HG02798 (cell line): ENCODE measurements at regions not wholly inside any gene's neighbourhood (a gene's known extent, or its start where the extent isn't known, plus 50 kb on each side); places are given as distances from the start of the nearest gene placed in this dataset.

Experiments used
- ATAC-seq: cut with Tn5 transposase; IDR thresholded peaks from one replicate; pipeline ENCODE4 v1.9.1; 2021; ENCODE audit warnings: mild to moderate bottlenecking; ENCODE audit not compliant: unreplicated experiment, poor library complexity

DNA sequence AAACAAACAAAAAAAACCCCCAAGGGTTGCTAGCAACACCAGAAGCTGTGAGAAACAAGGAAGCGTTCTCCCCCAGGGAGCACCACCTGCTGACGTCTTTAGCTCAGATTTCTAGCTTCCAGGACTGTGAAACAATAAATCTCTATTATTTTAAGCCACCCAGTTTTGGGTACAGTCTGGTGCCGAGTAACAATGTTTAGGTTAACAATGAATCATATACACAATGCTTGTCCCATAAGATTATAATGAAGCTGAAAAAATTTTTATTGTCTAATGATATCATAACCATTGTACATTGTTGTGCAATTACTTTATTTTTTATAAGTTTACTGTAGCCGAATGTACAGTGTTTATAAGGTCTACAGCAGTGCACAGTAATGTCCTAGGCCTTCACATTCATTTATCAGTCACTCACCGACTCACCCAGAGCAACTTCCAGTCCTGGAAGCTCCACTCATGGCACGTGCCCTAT, 72.1 kb upstream of the CAB39 start:
- no peak for ATAC-seq

DNA sequence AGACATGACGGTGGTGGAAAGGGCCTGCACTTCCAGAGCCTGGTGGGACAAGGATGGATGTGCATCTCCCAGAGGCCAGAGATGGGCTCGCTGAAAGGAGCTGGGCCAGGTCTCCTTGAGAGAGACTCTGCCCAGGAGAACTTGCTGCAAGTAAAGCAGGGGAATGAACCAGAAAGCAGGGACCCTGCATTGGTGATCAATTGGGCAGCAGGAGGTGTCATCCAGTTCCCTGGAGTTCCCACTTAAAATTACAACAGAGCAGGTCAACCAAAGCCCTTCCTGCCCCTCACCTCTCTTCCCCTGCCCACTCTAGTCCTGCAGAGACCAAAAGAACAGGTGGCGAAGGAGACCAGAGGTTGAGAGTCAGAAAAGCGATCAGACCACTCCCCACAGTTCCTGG, 69.7 kb upstream of the CAB39 start:
- ATAC-seq, result no peak

DNA sequence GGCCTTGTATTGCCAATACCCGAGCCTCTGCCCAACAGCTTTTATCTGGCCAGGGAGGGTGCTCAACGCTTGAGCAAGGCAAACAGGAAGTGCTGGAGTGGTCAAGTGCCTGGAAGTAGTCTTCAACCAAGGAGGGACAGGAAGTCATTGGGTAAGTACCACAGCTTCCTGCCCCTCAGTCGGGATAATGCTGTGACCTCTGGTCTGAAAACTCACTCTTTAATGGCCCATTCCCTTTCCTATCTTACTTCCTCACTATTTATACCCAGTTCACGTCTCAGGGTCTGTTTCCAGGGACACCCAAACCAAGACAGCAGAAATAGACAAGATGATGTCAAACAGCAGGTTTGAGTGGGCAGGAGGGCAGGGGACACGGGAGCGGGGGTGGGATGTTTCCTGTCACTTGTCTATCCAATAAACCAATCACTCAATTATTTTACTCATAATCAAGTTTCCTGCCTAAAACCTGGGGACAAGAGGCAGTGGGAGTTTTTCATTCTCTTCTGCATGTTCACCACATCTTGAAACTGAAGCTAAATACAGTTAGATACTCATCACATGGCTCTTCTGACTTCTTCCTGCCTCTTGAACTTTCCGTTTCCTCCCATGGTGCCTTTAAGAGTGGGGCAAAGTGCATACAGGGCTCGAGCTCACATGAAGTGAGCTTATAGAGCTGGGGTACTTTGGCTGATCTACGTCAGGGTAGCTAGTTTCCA, 68.9 kb upstream of the CAB39 start:
- peak; percentile 80 for ATAC-seq

- ATAC-seq, result no peak
Measured at GRCh38 chr2:230644356-230644935, 68.2 kb upstream of the CAB39 start.

GRCh38 chr2:230648356-230648755, 64.3 kb upstream of the CAB39 start:
- no peak for ATAC-seq

- no peak for ATAC-seq
Measured at GRCh38 chr2:230650585-230651137, 62.0 kb upstream of the CAB39 start.

DNA sequence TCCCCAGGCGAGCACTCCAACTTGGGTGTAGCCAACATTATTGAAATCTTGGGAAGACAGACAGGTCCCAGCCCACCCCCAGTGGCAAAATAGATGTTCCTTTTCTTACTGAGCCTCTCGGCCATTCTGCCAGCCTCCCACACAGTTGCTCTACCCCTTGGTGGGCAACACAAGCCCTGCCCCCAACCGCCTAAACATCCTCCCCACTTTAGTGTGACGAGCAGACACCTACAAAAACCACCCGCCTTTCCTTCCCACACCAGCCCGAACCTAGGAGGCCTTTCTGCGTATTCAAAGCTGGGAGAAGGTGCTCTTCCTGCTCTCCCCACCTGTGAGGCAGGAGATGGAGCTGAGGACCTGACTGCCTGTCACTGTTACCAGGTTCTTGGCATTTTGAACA, 58.6 kb upstream of the CAB39 start:
- ATAC-seq, result no peak

DNA sequence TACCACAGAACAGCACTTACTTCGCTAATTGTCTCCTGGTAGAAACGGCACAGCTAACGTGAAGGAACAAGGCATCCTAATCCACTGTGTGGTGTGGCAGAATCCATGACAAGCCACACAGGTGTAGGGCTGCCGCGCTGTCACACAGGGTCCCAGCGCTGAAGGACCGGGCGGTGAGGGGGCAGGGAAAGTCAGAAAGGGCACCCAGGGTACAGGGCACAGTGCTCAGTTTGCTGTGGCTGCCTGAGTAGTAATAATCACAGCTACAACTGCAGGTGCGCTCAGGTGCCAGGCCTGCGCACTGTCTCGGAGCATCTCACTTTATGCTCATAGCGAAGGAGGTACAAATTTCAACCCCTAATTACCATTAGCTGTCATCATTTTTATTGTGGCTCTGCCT, 55.2 kb upstream of the CAB39 start:
- ATAC-seq, result no peak

DNA sequence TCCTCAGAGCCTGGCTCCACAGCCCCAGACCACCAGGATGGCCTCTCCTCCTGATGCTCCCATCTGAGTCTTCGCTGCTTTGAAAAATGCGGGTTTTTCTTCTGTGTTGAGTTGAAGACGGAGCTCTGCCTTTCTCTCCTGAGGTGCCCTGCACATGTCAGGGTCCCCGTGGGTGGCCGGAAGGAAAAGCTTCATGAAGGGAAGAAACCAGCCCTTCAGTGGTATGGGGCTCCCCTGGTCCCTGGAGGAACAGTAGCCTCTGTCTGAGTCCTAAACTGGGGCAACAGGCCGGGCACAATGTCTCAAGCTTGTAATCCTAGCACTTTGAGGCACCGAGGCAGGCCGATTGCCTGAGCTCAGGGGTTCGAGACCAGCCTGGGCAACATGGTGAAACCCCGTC, 54.7 kb upstream of the CAB39 start:
- ATAC-seq, result no peak

DNA sequence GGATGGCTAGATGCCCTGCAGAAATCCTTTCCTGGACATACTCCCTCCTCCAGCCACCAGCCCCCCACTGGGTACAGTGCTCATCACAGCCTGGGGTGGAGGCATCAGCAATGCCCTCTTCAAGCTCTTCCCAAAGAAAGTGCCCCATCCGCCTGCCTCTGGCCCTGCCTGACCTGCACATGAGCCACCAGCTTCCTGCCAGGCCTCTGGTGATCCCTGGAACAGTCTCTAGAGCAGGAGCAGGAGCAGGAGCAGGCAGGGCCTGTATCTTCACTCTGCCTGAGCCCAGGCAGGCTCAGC, 54.1 kb upstream of the CAB39 start:
- ATAC-seq, result no peak

- ATAC-seq, result peak; percentile 60
Measured at GRCh38 chr2:230658877-230659652, 53.6 kb upstream of the CAB39 start.

GRCh38 chr2:230660294-230661060, 52.2 kb upstream of the CAB39 start:
- no peak for ATAC-seq

DNA sequence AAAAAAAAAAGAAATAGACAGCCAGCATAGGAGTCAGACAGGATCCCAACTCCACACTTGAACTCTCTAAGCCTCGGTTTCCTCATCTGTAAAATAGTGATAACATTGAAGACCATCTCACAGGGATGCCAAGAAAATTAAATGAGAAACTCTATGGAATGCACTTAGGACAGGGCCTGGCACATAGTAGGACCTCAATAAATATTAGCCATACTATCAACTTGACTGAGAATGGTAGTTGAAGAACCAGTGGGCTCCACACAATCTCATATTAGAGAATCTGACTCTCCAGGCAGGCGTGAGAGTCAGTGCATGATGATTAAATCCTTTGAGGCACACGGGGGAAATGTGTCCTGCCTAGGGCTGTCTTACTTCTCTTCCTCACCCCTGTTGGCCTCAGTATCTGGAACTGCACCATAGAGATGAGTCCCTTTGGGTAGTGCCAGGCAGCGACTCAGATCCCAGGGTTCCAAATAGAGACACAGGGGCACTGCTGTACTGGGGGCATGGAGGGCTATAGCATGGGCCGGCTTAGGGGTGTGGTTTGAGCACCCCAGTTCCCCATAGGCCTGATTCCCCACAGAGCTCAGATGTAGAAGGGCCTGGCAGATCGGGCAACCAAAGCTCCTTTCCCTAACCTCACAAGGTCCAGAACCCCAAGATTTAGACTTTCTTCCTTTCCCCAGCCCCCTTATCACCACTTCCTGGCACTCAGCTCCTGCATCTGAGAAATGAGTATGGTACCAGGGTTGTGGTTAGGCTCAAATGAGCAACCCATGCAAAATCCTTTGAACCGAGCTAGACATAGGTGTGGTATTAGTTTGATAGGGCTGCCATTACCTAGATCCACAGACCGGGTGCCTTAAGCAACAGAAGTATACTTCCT, 51.3 kb upstream of the CAB39 start:
- peak; percentile 24 for ATAC-seq
